Spleen (tissue), 11 donors: ENCODE measurements at regions not wholly inside any gene's neighbourhood (a gene's known extent, or its start where the extent isn't known, plus 50 kb on each side); places are given as distances from the start of the nearest gene placed in this dataset.

Experiments used
- DNase-seq: peaks from one replicate; pipeline ENCODE4 v3.0.0-alpha.2; 2020
- H3K27ac ChIP-seq, 8 donors: fragments of 200-600 bp; sonication (generic) in 7 of 8; 1 replicate in 4 of 8; 2 replicates in 4 of 8; pipeline versions ENCODE4 v1.5.0 to v1.8.0; 2016 to 2021; ENCODE audit warnings: inconsistent platforms in 4 of 8, mild to moderate bottlenecking in 4 of 8, moderate library complexity in 1 of 8
- H3K27me3 ChIP-seq, 7 donors: fragments of 200-600 bp; sonication (generic) in 6 of 7; replicated peaks in 1 of 7; 1 replicate in 4 of 7; 2 replicates in 3 of 7; pipeline versions ENCODE4 v1.5.0 to v1.8.0; 2016 to 2021; ENCODE audit warnings: inconsistent platforms in 3 of 7, mild to moderate bottlenecking in 1 of 7
- H3K36me3 ChIP-seq, 6 donors: fragments of 200-600 bp; sonication (generic) in 5 of 6; 1 replicate in 4 of 6; 2 replicates in 2 of 6; pipeline versions ENCODE4 v1.5.0 to v1.8.0; 2016 to 2021; ENCODE audit warnings: inconsistent platforms in 2 of 6
- H3K4me1 ChIP-seq, 6 donors: fragments of 200-600 bp; sonication (generic) in 5 of 6; 1 replicate in 3 of 6; 2 replicates in 3 of 6; pipeline versions ENCODE4 v1.5.0 to v1.8.0; 2016 to 2021; ENCODE audit warnings: inconsistent platforms in 3 of 6
- H3K4me3 ChIP-seq, 8 donors: fragments of 200-600 bp; sonication (generic) in 7 of 8; 1 replicate in 4 of 8; 2 replicates in 4 of 8; pipeline versions ENCODE4 v1.5.0 to v1.8.0; 2016 to 2021; ENCODE audit warnings: inconsistent platforms in 4 of 8, mild to moderate bottlenecking in 4 of 8, moderate library complexity in 2 of 8
- H3K9me3 ChIP-seq, 8 donors: fragments of 200-600 bp; sonication (generic) in 7 of 8; 1 replicate in 4 of 8; 2 replicates in 4 of 8; pipeline versions ENCODE4 v1.5.0 to v1.8.0; 2016 to 2021; ENCODE audit warnings: inconsistent platforms in 4 of 8
- POLR2A ChIP-seq, 3 donors: fragments of 450-650 bp; IDR thresholded peaks; one replicate each; pipeline ENCODE4 v1.5.1; 2017; ENCODE audit warnings: antibody characterized with exemption in 3 of 3, mild to moderate bottlenecking in 1 of 3
- POLR2AphosphoS5 ChIP-seq, 3 donors: sonication (generic); formaldehyde crosslinking; IDR thresholded peaks; one replicate each; pipeline ENCODE4 v1.5.1; 2017; ENCODE audit warnings: antibody characterized with exemption in 3 of 3
- whole genome bisulfite sequencing, 5 donors: extraction: QIAGEN DNeasy Blood & Tissue Kit in 3 of 5; methylation state at CpG; one replicate each; pipeline versions ENCODE4 v1.1.5 to v1.1.7; 2013 to 2018; 5-methylcytosine and 5-hydroxymethylcytosine counted together
- intact Hi-C: fragments of 100-400 bp; cut with DNase I; formaldehyde crosslinking; loops from one replicate; pipeline ENCODE4 v1.15.0; 2023; ENCODE audit warnings: low total_unique reads
- TF ChIP-seq, protein P1 (sequence below), 11 experiments: fragments of 200-600 bp in 7 of 11; fragments of 450-650 bp in 4 of 11; sonication (generic) in 4 of 11; IDR thresholded peaks in 8 of 11; conservative IDR thresholded peaks in 3 of 11; 1 replicate in 7 of 11; 2 replicates in 4 of 11; pipeline versions ENCODE4 v1.4.0 to v1.8.0; 2016 to 2021; ENCODE audit warnings: antibody characterized with exemption in 11 of 11, inconsistent platforms in 4 of 11, mild to moderate bottlenecking in 1 of 11
- donor health status: healthy with polysubstance abuse.
- donor health status: DM: no; HTN: no; CAD: no; lungs with moderate emphysema.
- donor health status: DM: no; HTN: no; CAD: no.
- donor health status: Bipolar disorder and iron deficiency.
- donor health status: healthy.
- donor health status: DM: no; HTN: no; CAD: no.
- donor health status: DM: yes; HTN: yes; CAD: no.

DNA sequence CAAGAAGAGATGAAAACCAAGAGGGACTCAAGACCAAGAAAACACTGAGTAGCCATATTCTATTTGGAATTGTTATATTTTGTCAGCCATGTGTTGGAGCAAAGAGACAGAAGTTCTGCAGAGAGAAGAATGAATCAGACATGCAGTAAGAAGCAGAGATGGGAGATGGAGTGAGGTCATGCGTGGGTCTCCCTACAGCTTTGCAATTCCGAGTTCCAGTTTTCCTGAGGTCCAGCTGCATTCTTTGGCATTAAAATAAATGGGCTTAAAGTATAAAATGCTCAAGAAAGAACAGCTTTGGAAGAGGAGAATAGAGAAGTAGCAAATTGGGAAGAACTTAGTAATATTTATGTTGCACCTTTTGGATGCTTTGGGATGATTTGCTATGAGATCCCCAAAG, 361.6 kb downstream of the NPR3 start:
- Histone ChIP-seq H3K4me3 (no peak overlapping the region), H3K9me3 (peaks cover 0 to 10% (median 3%) of the 10 kb centered on the region in 8 donors), H3K36me3 (no peaks in the 10 kb centered on the region), H3K27ac (no peak overlapping the region), H3K27me3 (no peaks in the 10 kb centered on the region), H3K4me1 (no peaks in the 10 kb centered on the region)
- no peak for TF ChIP-seq POLR2A (IDR thresholded peaks at IDR 0.05)
- TF ChIP-seq, protein P1, sequence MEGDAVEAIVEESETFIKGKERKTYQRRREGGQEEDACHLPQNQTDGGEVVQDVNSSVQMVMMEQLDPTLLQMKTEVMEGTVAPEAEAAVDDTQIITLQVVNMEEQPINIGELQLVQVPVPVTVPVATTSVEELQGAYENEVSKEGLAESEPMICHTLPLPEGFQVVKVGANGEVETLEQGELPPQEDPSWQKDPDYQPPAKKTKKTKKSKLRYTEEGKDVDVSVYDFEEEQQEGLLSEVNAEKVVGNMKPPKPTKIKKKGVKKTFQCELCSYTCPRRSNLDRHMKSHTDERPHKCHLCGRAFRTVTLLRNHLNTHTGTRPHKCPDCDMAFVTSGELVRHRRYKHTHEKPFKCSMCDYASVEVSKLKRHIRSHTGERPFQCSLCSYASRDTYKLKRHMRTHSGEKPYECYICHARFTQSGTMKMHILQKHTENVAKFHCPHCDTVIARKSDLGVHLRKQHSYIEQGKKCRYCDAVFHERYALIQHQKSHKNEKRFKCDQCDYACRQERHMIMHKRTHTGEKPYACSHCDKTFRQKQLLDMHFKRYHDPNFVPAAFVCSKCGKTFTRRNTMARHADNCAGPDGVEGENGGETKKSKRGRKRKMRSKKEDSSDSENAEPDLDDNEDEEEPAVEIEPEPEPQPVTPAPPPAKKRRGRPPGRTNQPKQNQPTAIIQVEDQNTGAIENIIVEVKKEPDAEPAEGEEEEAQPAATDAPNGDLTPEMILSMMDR (IDR thresholded peaks at IDR 0.05 in 8 of 11, conservative IDR thresholded peaks at IDR 0.05 in 3 of 11) = no peak
- no peak for TF ChIP-seq POLR2AphosphoS5 (IDR thresholded peaks at IDR 0.05)
- DNase-seq = no peak
- intact Hi-C loops = no loop called here
- WGBS, 5 donors = 74 to 98% (median 86%) methylated on average over 2 of the region's 2 CpGs

DNA sequence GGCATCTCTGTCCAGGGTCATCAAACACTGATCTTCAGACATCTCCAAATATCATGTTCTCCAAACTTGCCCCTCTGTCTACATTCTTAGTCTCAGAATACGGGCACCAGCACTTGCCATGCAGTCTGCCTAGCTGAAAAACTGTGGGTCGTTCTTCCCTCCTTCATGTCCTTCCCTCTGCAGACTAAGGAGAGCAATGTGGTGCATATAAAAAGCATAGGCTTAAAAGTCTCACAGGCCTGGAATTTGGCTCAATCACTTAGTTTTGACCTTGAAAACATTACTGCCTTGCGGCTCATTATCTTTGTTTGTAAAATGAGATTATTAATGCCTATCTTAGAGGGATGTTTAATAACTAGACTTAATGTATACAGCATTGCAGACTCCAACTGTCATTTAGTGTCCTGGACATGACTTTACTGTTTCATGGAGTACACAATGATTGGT, 362.8 kb downstream of the NPR3 start:
- intact Hi-C loops = no loop called here
- H3K4me1 ChIP-seq = no peaks in the 10 kb centered on the region

DNA sequence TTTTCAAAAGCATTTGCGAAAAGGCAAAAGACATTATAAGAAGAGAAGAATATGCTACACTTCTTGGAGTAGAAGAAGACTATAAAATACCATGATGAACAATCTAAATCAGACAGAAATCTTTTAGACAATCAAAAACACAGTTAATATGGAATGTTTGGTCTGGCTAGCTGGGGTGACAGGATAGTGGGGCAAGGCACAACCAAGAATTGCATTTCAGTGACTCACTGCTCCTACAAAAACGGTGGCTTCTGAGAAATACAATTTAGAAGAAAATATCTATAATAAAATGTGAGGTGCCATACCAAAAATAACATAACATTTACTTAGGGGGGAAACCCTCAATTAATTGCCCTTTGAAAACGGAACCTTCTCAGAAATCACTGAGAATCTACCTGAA, 363.4 kb downstream of the NPR3 start:
- WGBS, 5 donors = 80 to 92% (median 85%) methylated on average over 3 of the region's 3 CpGs
- no peak for DNase-seq
- Histone ChIP-seq H3K4me3 (no peak overlapping the region), H3K9me3 (peaks cover 0 to 10% (median 3%) of the 10 kb centered on the region in 8 donors), H3K27ac (no peak overlapping the region), H3K4me1 (no peaks in the 10 kb centered on the region), H3K27me3 (no peaks in the 10 kb centered on the region), H3K36me3 (no peaks in the 10 kb centered on the region)
- TF ChIP-seq POLR2A (IDR thresholded peaks at IDR 0.05) (no peak), POLR2AphosphoS5 (IDR thresholded peaks at IDR 0.05) (no peak)
- TF ChIP-seq, protein P1 (IDR thresholded peaks at IDR 0.05 in 8 of 11, conservative IDR thresholded peaks at IDR 0.05 in 3 of 11) = no peak
- intact Hi-C loops = no loop called here

More for the DNA sequence above, 362.8 kb downstream of the NPR3 start:
- 49 to 86% (median 66%) methylated on average over 3 of the region's 3 CpGs for WGBS, 5 donors
- H3K27ac ChIP-seq = no peak overlapping the region
- no peak for DNase-seq
- TF ChIP-seq POLR2AphosphoS5 (IDR thresholded peaks at IDR 0.05) (no peak), POLR2A (IDR thresholded peaks at IDR 0.05) (no peak)
- TF ChIP-seq, protein P1 (IDR thresholded peaks at IDR 0.05 in 8 of 11, conservative IDR thresholded peaks at IDR 0.05 in 3 of 11) = no peak
- H3K9me3 ChIP-seq = peaks cover 0 to 10% (median 3%) of the 10 kb centered on the region in 8 donors
- no peaks in the 10 kb centered on the region for H3K27me3 ChIP-seq
- H3K4me3 ChIP-seq = no peak overlapping the region
- no peaks in the 10 kb centered on the region for H3K36me3 ChIP-seq

DNA sequence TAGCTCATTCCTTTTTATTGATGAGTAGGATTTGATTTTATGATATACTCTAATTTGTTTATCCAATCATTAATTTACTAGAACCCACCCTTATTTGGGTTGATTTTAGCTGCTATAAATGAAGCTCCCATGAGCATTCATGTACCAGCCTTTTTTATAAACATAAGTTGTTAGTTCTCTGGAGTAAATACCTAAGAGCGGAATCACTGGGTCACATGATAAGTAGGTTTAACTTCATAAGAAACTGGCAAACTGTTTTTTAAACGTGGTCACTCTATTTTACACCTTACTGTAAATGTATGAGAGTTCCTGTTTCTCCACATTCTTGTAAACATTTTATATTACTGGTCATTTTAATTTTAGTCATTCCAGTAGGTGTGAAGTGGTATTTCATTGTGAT, 364.6 kb downstream of the NPR3 start:
- WGBS, 5 donors = 46 to 74% (median 72%) methylated on average over 2 of the region's 2 CpGs
- no peaks in the 10 kb centered on the region for H3K36me3 ChIP-seq

More for the DNA sequence above, 364.6 kb downstream of the NPR3 start:
- H3K27me3 ChIP-seq = no peaks in the 10 kb centered on the region
- no peak overlapping the region for H3K4me3 ChIP-seq
- intact Hi-C loops = no loop called here
- H3K4me1 ChIP-seq = no peaks in the 10 kb centered on the region
- peaks cover 0 to 10% (median 3%) of the 10 kb centered on the region in 8 donors for H3K9me3 ChIP-seq
- TF ChIP-seq, protein P1 (IDR thresholded peaks at IDR 0.05 in 8 of 11, conservative IDR thresholded peaks at IDR 0.05 in 3 of 11) = no peak
- TF ChIP-seq POLR2A (IDR thresholded peaks at IDR 0.05) (no peak), POLR2AphosphoS5 (IDR thresholded peaks at IDR 0.05) (no peak)
- no peak overlapping the region for H3K27ac ChIP-seq
- no peak for DNase-seq
